ENCODE measurements at regions not wholly inside any gene's neighbourhood (a gene's known extent, or its start where the extent isn't known, plus 50 kb on each side); places are given as distances from the start of the nearest gene placed in this dataset.
A peak's percentile ranks its signal among the peaks of the same experiment; 100 is the strongest.
"Not testable (repeated sequence)": the region's sequence is repeated elsewhere in the genome, so short reads cannot be mapped to it uniquely, and the experiment has no call there.

DNA sequence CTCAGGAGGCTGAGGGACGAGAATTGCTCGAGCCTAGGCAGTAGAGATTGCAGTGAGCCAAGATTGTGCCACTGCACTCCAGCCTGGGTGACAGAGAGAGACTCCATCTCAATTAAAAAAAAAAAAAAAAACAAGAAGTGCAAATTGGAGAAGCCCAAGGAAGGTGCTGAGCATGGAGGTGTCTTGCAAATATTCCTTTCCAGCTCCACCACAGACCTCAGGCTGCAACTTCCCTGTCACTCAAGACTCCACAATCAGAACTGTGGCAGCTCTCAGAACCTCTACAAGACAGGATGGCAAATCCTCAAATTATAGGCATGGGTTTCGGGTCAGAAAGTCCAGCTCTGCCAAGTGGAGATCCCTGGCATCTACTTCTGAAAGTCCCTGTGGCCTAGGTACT, 104.4 kb upstream of the TIAM1 start:
- DNase-seq = no peak

DNA sequence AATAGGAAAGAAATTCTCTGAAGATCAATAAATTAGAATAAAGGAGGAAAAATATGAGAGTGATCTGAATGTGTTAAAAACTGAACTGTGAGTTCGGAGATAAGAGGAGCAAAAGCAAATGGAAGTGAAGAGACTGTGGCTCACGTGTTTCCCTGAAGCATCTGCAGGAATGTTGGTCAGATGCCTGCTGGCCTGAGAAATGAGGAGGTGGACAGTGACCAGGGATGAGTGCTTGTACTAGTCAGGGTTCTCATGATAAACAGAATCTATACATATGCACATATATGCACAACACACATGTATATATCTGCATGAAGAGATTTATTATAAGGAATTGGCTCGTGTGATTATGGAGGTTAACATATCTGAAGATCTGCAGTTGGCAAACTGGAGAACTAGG, 103.4 kb upstream of the TIAM1 start:
- peak; percentile 39 for DNase-seq

DNA sequence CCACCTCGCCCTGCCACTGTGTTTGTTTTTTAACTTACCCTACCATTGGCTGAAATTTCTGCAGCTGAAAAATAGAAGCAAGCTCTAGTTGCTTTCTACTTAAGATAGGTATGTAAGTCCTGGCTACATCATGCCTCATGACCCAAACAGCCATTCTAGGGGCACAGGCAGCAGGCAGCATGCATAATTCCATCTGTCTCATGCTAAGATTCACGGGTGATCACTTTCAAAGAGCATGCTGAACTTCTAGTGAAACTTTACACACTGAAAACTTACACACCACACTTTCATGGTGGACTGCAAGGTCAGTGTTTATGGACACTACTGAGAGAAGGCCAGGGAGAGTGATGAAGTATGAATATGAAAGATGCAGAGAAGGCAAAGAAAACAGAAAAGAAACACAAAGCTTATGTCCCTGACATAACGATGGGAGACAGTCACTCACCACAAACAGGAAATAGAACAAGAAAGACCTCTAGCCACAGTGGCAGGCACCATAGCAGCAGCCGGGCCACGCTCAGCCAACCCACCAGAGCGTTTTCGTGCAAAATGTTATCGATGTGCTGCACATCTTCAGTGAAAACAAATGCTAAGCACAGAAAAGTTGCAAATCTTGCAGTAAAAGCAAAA, 102.3 kb upstream of the TIAM1 start:
- DNase-seq = peak; percentile 62

DNA sequence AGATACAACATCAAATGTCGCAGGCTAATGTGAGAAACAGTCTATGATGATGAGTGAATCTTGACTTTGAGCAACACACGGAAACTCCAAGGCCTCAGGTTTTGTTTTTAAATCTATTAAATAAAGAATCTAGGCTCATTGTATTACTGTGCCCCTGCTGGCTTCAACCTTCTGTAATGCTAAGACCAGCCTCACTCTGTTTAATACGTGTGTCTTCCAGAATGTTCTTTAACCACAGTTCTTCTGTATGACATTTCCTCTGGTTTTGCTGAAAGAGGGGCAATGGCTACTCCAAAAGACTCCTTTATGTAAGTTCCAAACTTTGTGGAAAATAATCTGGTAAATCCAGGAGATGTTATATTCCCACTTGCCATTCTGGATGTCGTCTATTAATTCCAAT, 101.1 kb upstream of the TIAM1 start:
- DNase-seq = no peak

DNA sequence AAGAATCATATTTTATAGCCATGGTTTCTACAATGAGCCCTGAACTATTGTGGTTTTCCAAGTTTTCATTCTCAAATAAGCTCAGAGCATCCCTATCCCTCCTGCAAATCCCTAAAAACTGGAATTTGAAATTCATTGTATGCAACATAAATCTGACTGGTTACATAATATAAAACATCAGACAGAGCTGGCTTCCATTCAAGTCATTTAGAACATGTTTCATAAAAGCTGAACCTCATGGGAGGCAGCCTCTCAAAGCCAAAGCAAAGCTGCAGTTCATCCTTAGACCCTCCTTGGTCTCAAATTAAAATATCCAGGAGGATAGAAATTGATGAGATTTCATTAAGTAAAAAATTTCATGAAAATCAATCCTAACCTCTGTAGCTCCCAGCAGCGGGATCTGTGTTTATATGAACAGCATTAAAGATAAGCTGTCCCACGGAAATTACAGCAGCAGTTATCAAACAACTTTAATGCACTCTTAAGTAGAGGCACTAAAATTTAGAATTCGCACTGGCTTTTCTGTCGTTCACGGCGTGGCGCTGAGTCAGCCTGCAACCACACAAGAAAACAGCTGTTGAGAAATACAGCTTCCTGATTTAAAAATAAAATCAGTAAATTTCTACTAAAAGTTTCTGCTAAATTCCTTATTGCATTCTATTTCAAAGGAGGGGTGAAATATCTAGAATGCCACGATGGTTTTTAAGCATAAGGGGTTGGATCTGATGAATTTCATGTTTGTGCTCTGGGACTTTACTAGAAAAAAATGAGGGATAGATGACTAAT, 99.9 kb upstream of the TIAM1 start:
- DNase-seq = peak; percentile 81

DNA sequence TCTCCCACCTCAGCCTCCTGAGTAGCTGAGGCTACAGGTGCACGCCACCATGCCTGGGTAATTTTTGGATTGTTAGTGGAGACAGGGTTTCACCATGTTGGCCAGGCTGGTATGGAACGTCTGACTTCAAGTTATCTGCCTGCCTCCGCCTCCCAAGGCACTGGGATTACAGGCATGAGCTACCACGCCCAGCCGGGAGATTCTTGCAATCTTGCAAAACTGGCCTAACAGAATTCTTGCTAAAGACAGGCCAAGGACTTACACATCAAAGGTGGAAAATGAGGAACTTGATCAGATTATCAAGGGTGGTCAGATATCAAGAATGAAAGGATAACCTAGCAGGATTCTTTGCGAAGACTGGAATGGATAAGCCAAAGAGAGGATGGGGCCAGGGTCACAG, 98.3 kb upstream of the TIAM1 start:
- DNase-seq = no peak

DNA sequence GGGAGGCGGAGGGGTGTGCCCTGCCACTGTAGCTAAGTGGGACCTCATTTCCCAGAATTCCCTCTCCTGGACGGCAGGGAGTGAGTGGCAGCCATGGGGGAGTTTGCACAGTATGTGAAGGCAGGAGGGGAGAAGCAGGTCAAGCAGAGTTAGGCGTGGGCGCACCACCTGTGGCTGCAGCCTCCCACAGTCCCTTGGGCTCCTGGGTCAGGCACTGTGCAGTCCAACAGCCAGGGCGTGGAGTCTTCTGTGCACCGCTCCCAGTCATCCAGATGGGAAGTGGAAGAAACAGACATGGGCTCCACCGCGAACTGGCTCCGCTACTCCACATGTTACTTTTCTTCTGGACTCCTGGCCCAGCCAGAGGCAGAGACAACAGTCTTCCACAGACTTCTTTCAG, 85.4 kb upstream of the TIAM1 start:
- no peak for DNase-seq

DNA sequence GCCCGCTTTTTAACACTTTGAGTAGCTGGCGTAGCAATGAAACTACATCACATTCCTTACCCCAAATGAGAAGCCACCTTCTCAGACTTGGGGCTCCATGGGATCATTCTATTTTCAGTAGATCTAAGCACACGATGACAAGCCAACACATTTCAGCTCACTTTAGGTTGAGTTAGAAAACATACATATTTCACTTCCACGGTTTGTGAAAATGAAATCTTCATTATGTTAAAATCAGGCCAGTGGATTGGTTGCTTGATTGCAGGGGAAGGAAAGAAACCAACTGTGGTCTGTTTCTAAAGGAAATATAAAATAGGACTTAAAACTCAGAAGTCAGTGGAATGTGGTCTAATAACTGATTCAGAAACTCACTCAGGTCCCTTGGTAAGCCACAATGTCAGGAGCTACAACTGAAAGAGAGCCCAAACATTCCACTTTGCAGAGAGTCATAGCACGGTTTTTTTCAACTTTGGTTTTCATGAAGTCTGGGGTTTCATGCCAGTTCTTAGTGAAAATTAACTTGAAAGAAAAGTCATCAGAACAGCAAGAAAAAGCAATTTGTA, 82.3 kb upstream of the TIAM1 start:
- no peak for DNase-seq

DNA sequence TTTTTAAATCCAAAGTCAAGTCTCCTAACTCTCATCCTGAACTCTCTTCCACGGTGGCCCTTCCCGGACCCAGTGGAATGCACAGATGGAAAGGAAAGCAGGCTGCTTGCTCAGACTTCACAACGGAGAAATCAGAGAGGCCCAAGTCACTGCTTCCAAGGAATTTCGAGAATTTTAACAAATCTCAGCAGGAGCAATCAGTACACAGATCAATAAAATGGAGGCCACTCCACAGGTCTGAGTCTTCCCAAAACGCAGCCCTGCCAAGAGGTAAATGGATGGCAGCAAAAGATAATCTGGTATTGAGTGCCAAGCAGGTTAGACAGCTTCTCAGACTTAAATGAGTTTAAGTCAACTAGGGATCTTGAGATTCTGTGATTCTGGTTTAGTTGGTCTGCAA, 81.1 kb upstream of the TIAM1 start:
- no peak for DNase-seq

DNA sequence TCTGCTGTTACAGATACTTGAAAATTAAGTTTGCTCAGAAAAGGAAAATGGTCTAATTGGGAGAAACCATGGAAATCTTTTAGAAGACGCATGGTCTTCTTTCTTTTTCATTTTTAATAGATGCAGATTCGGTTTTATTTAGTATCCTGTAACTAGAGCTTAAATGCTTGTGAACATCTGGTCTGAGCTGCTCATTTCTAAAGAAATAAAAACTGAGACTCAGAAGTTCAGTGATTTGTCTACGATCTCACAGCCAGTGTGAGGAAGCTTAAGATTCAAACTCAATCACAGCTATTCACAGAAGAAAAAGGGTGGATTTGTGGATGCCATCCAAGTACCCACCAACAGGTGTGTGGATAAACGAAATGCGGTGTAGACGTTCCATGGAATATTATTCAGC, 80.0 kb upstream of the TIAM1 start:
- no peak for DNase-seq

DNA sequence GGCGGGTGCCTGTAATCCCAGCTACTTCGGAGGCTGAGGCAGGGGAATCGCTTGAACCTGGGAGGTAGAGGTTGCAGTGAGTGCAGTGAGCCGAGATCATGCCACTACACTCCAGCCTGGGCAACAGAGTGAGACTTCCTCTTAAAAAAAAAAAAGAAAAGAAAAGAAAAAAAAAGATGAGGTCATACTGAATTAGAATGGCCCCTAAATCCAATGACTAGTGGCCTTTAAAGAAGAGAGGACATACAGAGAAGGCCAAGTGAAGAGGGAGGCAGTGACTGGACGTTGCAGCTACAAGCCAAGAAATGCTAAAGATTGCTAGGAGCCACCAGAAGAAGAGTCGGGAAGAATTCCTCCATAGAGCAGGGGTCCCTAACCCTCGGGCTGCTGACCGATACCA, 76.9 kb upstream of the TIAM1 start:
- no peak for DNase-seq

DNA sequence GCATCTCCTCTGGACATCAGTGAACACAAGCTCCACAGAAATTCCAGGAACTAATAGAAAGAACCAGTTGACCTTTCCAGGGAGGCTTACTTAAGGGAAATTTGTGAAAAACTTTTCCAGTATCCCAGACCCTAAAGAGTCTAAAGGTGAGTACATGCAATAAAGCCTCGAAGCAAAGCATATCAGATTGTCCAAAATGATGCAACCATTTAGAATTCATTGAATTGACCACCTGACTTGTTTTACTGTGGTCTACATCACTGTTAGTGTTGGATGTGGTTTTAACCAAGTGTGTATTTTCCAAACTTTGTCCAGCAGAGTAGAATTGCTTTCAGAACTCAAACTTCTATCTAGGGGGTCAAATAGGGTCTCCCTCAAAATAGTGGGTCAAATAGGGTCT, 76.3 kb upstream of the TIAM1 start:
- DNase-seq = no peak

DNA sequence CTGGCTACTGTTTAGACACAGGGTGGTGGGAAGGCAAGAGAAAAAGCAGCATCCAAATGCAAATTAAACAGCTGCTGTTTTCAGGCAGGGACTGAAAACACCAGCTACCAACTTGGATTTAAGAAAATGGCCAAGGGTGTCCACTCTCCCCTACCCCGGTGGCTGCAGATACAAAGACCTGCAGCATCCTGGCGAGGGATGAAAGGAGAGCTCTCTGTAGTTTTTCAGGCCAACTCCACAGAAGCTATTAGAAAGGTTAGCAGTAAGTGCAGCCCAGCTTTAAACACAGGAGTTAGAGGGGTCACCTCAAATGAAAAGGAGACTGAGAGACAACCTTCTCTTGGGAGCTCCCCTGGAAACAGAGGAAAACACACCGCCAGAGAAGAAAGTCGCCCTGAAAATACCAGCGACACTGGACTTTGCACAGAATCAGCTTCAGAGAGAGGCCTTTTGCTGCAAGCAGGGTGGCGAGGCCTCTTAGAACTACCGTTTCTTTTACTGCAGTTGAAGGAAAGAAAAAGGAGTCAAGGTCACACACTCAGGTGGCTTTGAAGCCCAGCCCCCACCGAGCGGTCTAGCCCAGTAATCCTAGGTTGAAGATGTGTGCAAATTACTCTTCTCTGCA, 74.4 kb upstream of the TIAM1 start:
- DNase-seq = no peak

DNA sequence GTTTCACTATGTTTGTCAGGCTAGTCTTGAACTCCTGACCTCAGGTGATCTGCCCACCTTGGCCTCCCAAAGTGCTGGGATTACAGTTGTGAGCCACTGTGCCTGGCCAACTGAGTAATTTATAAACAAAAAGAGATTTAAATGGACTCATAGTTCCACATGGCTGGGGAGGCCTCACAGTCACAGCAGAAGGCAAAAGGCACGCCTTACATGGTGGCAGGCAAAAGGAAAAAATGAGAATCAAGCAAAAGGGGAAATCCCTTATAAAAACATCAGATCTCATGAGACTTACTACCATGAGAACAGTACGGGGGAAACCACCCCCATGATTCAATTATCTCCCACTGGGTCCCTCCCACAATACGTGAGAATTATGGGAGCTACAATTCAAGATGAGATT, 73.2 kb upstream of the TIAM1 start:
- not testable (repeated sequence) for DNase-seq

DNA sequence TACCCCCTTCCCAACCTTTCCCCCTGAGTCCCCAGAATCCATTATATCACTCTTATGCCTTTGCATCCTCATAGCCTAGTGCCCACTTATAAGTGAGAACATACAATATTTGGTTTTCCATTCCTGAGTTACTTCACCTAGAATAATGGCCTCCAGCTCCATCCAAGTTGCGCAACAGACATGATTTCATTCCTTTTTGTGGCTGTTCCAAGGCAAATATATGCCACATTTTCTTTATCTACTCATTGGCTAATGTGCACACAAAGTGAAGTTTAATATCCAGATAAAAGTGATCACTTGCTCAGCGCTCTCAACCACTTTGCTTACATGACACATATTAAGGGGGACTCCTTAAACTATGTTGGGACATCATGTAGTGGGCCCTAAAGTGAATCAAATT, 72.4 kb upstream of the TIAM1 start:
- no peak for DNase-seq

DNA sequence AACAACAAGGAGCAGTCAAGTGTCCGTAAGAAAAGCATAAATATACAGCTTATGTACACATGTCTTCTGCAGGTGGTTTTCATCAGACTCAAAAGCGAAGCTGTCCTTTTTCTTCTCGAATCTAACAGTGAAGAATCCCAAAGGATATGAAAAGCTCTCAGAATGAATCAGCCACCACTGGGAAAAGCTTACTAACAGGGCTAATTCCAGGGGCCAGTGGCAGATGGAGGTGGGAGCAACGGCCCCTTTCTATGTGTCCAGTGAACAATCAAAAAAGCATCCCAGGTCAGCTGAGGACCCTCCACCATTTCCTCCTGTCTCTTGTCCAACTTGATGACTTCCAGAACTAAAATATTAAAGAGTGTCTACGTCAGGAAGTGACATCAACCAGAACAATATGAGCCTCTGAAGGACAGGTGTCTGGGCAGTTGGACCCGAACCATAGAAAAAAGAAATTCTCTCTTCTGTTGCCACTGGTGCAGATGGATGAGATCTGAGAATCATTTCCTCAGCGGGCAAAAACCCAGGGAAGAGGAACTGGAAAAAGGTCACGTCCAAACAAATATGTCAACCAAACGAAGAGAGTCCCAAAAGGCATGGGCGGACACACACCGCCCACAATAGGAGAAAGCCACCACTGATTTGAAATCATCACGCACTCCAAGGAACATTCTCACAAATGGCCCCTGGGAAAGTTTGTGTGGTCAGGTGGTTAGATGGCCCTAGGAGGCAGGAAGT, 70.4 kb upstream of the TIAM1 start:
- DNase-seq = no peak

DNA sequence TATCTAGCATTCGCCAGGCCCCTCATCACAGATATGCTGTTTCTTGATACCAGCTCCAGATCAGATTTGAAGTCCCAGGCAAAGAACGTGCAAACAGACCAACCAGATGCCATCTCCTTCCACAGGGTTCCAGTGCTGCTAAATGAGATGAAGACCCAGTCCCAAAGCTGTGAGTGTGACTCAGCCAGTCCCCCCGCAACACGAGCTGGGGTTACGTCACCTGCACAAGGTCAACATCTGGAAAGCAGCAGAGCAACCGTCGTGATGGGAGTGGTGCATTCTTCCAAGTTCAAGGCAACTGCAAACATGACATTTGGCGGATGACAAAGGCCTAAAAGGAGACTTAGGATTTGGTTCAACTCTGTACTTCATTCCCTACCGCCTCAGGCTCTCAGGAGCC, 69.6 kb upstream of the TIAM1 start:
- no peak for DNase-seq

DNA sequence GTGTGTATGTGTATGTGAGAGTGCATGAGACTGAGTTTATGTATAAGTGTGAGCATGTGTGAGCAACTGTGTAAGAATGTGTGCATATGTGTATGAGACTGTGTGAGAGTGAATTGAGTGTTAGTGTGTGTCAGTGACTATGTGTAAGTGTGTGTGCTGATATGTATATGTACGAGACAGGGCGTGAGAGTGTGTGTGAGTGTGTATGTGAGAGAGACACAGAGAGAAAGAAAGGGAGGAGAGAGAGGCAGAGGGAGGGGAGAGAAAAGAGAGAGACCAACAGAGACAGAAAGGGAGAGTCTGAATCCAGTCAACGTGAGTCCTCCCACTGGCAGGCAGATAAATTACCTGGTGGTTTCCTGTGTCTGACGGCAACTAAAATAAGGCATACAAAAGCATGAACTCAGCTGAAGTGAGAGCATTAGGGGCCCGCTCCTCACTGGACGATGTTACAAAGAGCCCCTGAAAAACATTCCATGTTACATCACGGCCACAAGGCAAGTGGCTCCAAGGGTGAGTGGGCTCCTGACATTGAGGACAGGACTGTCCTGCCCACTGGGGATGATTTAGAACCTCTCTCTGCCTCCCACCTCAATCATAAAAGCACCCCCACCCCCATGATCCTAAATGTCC, 66.6 kb upstream of the TIAM1 start:
- DNase-seq = peak; percentile 27

DNA sequence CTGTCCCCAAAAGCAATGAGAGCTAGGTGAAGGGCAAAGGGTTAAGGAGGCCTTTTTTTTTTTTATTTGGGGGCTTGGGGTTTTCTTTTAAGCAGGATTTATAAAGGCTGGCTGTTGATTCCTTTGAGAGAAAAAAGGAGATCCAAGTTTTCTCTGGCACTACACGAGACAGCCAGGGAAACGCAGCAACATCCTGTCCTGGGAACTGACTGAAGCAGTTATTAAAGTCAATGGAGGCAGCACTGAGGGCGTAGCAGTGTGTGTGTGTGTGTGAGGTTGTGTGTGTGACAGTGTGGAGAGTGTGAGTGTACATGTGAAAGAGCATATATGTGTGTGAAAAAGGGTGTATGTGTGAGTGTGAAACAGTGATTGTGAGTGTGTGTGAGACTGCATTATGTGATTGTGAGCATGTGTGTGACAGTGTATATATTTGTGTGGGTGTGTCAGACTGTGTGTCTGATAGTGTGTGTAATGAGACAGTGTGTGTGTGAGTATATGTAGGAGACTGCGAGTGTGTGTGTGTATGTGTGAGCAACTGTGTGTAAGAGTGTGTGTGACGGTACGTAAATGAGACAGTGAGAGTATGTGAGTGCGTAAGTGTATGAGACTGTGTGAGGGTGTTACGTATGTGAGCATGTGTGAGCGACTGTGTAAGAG, 65.9 kb upstream of the TIAM1 start:
- no peak for DNase-seq

DNA sequence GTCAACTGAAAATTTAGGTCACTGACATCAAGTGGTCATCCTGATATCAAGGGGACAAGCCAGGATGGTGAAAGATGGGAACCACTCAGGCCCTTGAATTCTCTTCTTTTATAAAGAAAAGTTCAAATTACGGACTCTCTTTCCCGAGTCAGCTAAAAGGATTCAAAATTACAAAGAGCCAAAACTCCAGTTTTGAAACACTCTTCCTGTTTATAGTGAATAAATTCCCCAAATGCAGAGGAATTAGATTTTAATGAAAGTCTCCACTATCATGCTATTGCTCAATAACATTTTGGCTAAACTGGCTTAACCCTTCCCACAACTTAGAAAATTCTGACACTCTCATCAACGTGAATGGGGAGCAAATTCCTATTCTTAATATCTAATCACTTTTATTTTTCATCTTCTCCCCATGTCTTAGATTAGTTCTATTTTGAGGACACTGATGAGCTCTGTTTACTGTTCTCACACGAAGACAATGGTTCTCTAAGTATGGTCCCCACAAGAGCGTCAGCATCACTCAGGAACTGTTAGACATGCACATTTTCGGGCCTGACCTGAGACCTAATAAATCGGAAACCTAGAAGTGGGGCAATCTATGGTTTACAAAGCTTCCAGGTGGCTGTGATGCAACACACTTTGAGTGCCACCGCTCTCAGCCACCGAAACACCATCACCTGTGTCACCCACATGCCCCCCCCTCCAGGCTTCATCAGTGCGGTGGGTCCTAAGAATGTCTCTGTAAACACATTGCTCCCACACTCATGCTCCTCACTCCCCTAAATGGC, 64.4 kb upstream of the TIAM1 start:
- DNase-seq = peak; percentile 55

DNA sequence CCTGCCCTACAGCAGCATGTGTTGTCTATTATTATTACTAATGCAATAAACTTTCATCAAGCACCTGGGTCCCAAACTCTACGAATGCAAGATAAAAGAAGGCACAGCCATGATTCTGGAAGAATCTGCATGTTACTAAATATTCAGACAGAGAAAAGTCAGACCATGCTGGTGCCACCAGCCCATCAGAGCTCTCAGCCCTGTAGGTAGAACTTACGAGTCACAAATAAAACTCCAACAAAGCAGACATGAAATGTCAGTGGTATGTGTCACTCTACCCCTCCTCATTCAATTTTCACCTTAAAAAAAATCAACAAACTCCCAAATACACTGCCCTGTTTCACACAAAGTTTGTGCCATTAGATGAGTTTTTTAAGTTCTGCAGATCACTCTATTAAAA, 62.4 kb upstream of the TIAM1 start:
- DNase-seq = no peak

DNA sequence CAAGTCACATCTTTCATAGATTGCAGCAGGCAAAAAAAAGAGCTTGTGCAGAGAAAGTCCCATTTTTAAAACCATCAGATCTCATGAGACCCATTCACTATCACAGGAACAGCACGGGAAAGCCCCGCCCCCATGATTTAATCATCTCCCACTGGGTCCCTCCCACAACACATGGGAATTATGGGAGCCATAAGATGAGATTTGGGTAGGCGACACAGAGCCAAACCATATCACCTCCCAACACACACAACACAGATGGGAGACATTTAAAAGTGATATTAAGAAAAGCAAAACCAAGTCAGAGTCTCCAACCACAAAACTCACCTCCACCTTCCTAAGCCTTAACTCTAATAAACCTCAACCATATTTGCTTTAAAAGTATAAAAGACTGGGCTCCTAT, 61.5 kb upstream of the TIAM1 start:
- DNase-seq = no peak

Measured in suppressor macrophage treated with lipopolysaccharide for 4 hours (primary cell).